Upper lobe of left lung (tissue), 4 donors: ENCODE measurements at regions not wholly inside any gene's neighbourhood (a gene's known extent, or its start where the extent isn't known, plus 50 kb on each side); places are given as distances from the start of the nearest gene placed in this dataset.

ENCODE experiments used
- CTCF ChIP-seq, 6 experiments: fragments of 450-650 bp in 4 of 6; fragments of 200-600 bp in 2 of 6; sonication (generic) in 2 of 6; IDR thresholded peaks; one replicate each; pipeline ENCODE4 v1.5.1; 2016 to 2019; ENCODE audit warnings: antibody characterized with exemption in 6 of 6
- EP300 ChIP-seq, 4 donors: sonication (generic); formaldehyde crosslinking; IDR thresholded peaks; one replicate each; pipeline ENCODE4 v1.5.1; 2017; ENCODE audit warnings: antibody characterized with exemption in 4 of 4, control low read depth in 2 of 4
- POLR2A ChIP-seq, 4 donors: fragments of 450-650 bp; IDR thresholded peaks; one replicate each; pipeline ENCODE4 v1.5.1; 2016 to 2017; ENCODE audit warnings: antibody characterized with exemption in 4 of 4, mild to moderate bottlenecking in 2 of 4
- POLR2AphosphoS5 ChIP-seq, 2 donors: sonication (generic); formaldehyde crosslinking; IDR thresholded peaks; one replicate each; pipeline ENCODE4 v1.5.1; 2017; ENCODE audit warnings: antibody characterized with exemption in 2 of 2

DNA sequence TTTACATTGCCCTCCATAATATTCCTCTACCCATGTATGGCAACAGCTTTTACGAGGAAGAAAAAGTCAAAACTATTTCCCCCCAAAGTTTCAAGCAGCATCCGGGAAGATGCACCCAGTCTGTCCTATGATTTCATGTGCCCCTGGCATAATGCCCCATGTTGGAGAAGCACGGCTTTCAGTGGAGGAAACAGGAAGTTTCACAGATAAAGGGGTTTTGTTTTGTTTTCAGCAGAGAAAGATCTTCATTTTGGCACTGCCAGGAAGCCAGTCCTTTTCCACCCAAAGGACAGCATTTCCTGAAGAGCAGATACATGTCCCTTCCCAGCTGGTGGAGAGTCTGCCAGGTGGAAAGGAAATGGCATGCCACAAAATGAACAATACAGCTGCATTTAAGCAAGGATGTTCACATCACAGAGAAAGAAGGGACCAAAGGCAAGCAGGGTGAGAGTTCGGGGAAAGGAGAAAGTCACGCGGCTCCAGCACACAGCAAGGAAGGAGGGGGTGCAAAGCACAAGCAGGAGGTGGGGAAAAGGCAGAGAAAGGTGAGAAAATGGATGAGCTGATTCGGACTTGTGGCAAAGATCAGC is 95.3 kb upstream of the HIVEP3 start:
- no peak for TF ChIP-seq CTCF (IDR thresholded peaks at IDR 0.05)
- TF ChIP-seq POLR2A (IDR thresholded peaks at IDR 0.05) = no peak
- TF ChIP-seq POLR2AphosphoS5 (IDR thresholded peaks at IDR 0.05) = no peak
- no peak for TF ChIP-seq EP300 (IDR thresholded peaks at IDR 0.05)
